ENCODE measurements at regions not wholly inside any gene's neighbourhood (a gene's known extent, or its start where the extent isn't known, plus 50 kb on each side); places are given as distances from the start of the nearest gene placed in this dataset.

- H3K27ac ChIP-seq = no peak overlapping the region
- no peak for DNase-seq
- intact Hi-C loops (cut with DNase I; ENCODE audit: low total_unique reads) = no loop called here
These were observed 560.3 kb upstream of the CDH8 start for GRCh38 chr16:62596584-62596983.

DNA sequence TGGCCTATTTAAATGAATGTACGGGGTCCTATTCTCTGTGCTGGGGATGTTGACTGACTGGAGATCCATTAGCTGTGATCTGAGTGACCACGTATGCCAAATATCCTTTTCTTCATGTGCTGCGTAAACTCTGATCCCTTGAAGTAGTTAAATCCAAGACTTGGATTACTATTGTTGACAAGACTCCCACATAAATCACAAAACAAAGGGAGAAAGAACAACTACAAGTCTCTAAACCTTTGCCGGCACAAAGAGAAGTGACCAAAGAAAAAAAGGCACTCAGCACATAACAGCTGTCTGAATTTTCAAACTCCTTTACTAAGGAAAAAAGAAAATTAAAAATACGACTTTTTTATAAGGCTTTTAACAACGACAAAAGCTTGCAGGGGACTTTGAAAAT lies 559.9 kb upstream of the CDH8 start:
- WGBS, 2 donors (ENCODE audit: low coverage in 1 of 2) = 22 to 26% methylated on average over 6 of the region's 6 CpGs
- no peaks in the 10 kb centered on the region for H3K9me3 ChIP-seq
- intact Hi-C loops (cut with DNase I; ENCODE audit: low total_unique reads) = no loop called here

More at GRCh38 chr16:62596584-62596983, 560.3 kb upstream of the CDH8 start:
- in situ Hi-C loops (cut with MboI; ENCODE audit: low pct_ligation_motif_present in 1 of 4, low pct_unique_long_range_greater_than_20kb in 1 of 4, low sequenced_read_pairs in 3 of 4) = no loop called here
- WGBS, 2 donors (ENCODE audit: low coverage in 1 of 2) = 18% methylated on average over 1 of the region's 1 CpG
- Histone ChIP-seq H3K4me3 (no peak overlapping the region), H3K4me1 (no peaks in the 10 kb centered on the region), H3K27me3 (no peaks in the 10 kb centered on the region), H3K9me3 (no peaks in the 10 kb centered on the region), H3K36me3 (no peaks in the 10 kb centered on the region)
- TF ChIP-seq POLR2AphosphoS5 (IDR thresholded peaks at IDR 0.05) = no peak
- TF ChIP-seq EP300 (IDR thresholded peaks at IDR 0.05; ENCODE audit: low read depth) = no peak
- no peak for TF ChIP-seq POLR2A (IDR thresholded peaks at IDR 0.05)
- TF ChIP-seq CTCF (IDR thresholded peaks at IDR 0.05) = no peak

DNA sequence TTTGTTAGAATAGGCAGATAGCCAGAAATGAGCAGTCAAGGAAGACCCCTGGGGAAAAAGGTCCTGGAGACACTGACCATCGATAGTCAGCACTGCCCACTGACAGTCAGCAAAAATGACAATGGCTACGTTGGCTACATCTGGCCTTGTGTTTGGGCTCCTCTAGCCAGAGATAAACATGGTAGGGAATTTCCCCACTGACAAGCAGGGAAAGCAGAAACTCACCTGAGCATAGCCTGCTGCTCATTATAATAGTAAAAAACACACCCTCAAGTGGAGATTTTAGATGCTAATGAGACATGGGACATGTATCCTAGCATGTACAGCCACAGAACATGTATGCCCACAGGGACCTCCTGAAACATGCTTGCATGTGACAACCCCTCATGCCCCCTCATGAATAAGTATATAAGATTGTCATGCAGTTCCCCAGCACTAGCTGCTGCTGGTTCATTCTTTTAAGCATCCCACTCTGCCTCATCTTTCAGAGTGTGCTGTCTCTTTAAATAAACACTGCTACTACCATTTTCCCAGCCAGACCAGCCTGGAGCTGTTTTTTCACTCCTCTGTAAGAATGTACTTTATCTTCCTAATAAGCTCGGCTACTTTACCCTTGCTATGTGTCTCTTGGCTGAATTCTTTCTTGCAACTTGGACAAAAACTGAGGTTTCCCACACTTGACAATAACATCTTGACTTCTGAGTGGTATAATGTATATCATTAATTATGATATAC lies 550.1 kb upstream of the CDH8 start:
- DNase-seq = no peak
- in situ Hi-C loops (cut with MboI; ENCODE audit: low pct_ligation_motif_present in 1 of 4, low pct_unique_long_range_greater_than_20kb in 1 of 4, low sequenced_read_pairs in 3 of 4) = no loop called here
- WGBS, 2 donors (ENCODE audit: low coverage in 1 of 2) = 57% methylated on average over 3 of the region's 3 CpGs; no CpG with 5 or more reads in 1 of the 2 donors

More for the DNA sequence above, 559.9 kb upstream of the CDH8 start:
- Histone ChIP-seq H3K36me3 (no peaks in the 10 kb centered on the region), H3K4me3 (no peak overlapping the region), H3K4me1 (no peaks in the 10 kb centered on the region), H3K27me3 (no peaks in the 10 kb centered on the region), H3K27ac (no peak overlapping the region)
- in situ Hi-C loops (cut with MboI; ENCODE audit: low pct_ligation_motif_present in 1 of 4, low pct_unique_long_range_greater_than_20kb in 1 of 4, low sequenced_read_pairs in 3 of 4) = no loop called here
- DNase-seq = no peak
- TF ChIP-seq POLR2AphosphoS5 (IDR thresholded peaks at IDR 0.05) = no peak
- no peak for TF ChIP-seq POLR2A (IDR thresholded peaks at IDR 0.05)
- no peak for TF ChIP-seq EP300 (IDR thresholded peaks at IDR 0.05; ENCODE audit: low read depth)
- no peak for TF ChIP-seq CTCF (IDR thresholded peaks at IDR 0.05)

GRCh38 chr16:62585041-62585545 lies 548.9 kb upstream of the CDH8 start:
- Histone ChIP-seq H3K27me3 (no peaks in the 10 kb centered on the region), H3K27ac (no peak overlapping the region), H3K4me3 (no peak overlapping the region), H3K9me3 (no peaks in the 10 kb centered on the region), H3K4me1 (no peaks in the 10 kb centered on the region), H3K36me3 (no peaks in the 10 kb centered on the region)
- WGBS, 2 donors (ENCODE audit: low coverage in 1 of 2) = 67 to 72% methylated on average over 2 of the region's 2 CpGs
- intact Hi-C loops (cut with DNase I; ENCODE audit: low total_unique reads) = no loop called here
- DNase-seq = no peak
- TF ChIP-seq CTCF (IDR thresholded peaks at IDR 0.05) (no peak), EP300 (IDR thresholded peaks at IDR 0.05; ENCODE audit: low read depth) (no peak), POLR2A (IDR thresholded peaks at IDR 0.05) (no peak), POLR2AphosphoS5 (IDR thresholded peaks at IDR 0.05) (no peak)
- in situ Hi-C loops (cut with MboI; ENCODE audit: low pct_ligation_motif_present in 1 of 4, low pct_unique_long_range_greater_than_20kb in 1 of 4, low sequenced_read_pairs in 3 of 4) = no loop called here

More for the DNA sequence above, 550.1 kb upstream of the CDH8 start:
- H3K4me3 ChIP-seq = no peak overlapping the region
- no peaks in the 10 kb centered on the region for H3K4me1 ChIP-seq
- no peak for TF ChIP-seq CTCF (IDR thresholded peaks at IDR 0.05)
- no peak for TF ChIP-seq POLR2AphosphoS5 (IDR thresholded peaks at IDR 0.05)
- TF ChIP-seq POLR2A (IDR thresholded peaks at IDR 0.05) = no peak
- no peak for TF ChIP-seq EP300 (IDR thresholded peaks at IDR 0.05; ENCODE audit: low read depth)
- H3K27ac ChIP-seq = no peak overlapping the region
- H3K27me3 ChIP-seq = no peaks in the 10 kb centered on the region
- intact Hi-C loops (cut with DNase I; ENCODE audit: low total_unique reads) = no loop called here
- H3K36me3 ChIP-seq = no peaks in the 10 kb centered on the region
- no peaks in the 10 kb centered on the region for H3K9me3 ChIP-seq

All from transverse colon (tissue), 4 donors.